Ovary (tissue), 7 donors: ENCODE measurements at regions not wholly inside any gene's neighbourhood (a gene's known extent, or its start where the extent isn't known, plus 50 kb on each side); places are given as distances from the start of the nearest gene placed in this dataset.

Source experiments
- DNase-seq, 5 donors: peaks; one replicate each; pipeline ENCODE4 v3.0.0-alpha.2; 2019 to 2020
- H3K27ac ChIP-seq, 2 donors: fragments of 200-600 bp; one replicate each; pipeline versions ENCODE4 v1.5.1 to v1.8.0; 2019 to 2022
- H3K27me3 ChIP-seq: fragments of 200-600 bp; one replicate; pipeline ENCODE4 v1.8.0; 2022
- H3K36me3 ChIP-seq: fragments of 200-600 bp; sonication (generic); one replicate; pipeline ENCODE4 v1.5.1; 2019
- H3K4me1 ChIP-seq: one replicate; pipeline ENCODE4 v1.8.1; 2013; ENCODE audit warnings: mild to moderate bottlenecking, moderate library complexity; ENCODE audit not compliant: insufficient read depth
- H3K4me3 ChIP-seq: fragments of 200-600 bp; sonication (generic); one replicate; pipeline ENCODE4 v1.5.1; 2017
- H3K9me3 ChIP-seq, 2 donors: fragments of 200-600 bp in 1 of 2; sonication (generic) in 1 of 2; one replicate each; pipeline versions ENCODE4 v1.5.1 to v1.8.1; 2013 to 2019; ENCODE audit warnings: mild to moderate bottlenecking in 1 of 2, moderate library complexity in 1 of 2
- EP300 ChIP-seq: sonication (generic); formaldehyde crosslinking; IDR thresholded peaks from one replicate; pipeline ENCODE4 v1.6.1; 2017; ENCODE audit warnings: antibody characterized with exemption
- POLR2A ChIP-seq: fragments of 450-650 bp; IDR thresholded peaks from one replicate; pipeline ENCODE4 v1.6.1; 2017; ENCODE audit warnings: antibody characterized with exemption, mild to moderate bottlenecking, moderate library complexity
- WGBS, 3 donors: extraction: QIAGEN DNeasy Blood & Tissue Kit in 1 of 3; methylation state at CpG; one replicate each; pipeline versions ENCODE4 v1.1.5 to v1.1.7; 2013 to 2017; 5-methylcytosine and 5-hydroxymethylcytosine counted together
- intact Hi-C, 4 donors: fragments of 100-400 bp; cut with DNase I; formaldehyde crosslinking; loops; one replicate each; pipeline versions ENCODE4 v1.11.0 to v1.15.1; 2022 to 2023
- TF ChIP-seq, protein P1 (sequence below), 3 donors: fragments of 450-650 bp in 2 of 3; fragments of 200-600 bp in 1 of 3; IDR thresholded peaks; one replicate each; pipeline versions ENCODE4 v1.5.1 to v1.8.0; 2016 to 2022; ENCODE audit warnings: antibody characterized with exemption in 3 of 3, mild to moderate bottlenecking in 1 of 3
- donor health status: DM: no; HTN: no; CAD: no; lungs with moderate emphysema.
- donor health status: DM: no; HTN: no; CAD: no.
- donor health status: Bipolar disorder and iron deficiency.
- donor health status: DM: no; HTN: no; CAD: no.
- donor health status: DM: yes; HTN: yes; CAD: no.

DNA sequence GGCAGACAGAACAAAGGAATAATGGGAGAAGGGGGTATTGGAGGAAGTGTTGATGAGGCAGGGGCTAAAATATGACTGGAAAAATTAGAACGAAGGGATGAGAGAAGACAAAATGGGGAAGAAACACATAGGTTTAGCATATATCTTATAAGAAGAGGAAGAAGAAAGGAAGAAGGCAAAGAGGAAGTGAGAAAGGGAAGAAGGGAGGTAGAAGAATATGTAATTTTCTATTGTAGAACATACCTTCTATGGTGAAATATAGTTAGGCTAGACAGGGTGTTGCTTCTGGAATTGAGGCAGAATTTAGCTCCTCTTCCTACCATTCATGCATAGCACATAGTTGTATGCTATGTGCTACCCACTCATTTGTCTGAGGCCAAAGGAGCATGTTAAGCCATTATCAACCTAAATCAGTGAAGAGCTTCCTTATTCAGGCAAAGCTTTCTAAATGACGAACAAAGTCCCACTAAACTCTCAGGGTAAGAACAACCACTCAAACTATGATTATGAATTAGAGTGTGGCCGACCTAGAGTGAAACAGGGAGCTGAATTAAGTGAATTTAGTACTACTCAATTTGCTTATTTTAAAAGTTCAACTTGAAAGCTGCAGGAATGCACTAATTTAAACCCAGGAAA, 180.9 kb upstream of the GALNT5 start:
- Histone ChIP-seq H3K4me1 (no peaks in the 10 kb centered on the region), H3K9me3 (no peaks in the 10 kb centered on the region), H3K27ac (no peak overlapping the region), H3K4me3 (no peak overlapping the region), H3K27me3 (no peaks in the 10 kb centered on the region), H3K36me3 (no peaks in the 10 kb centered on the region)
- TF ChIP-seq EP300 (no peak), POLR2A (no peak)
- TF ChIP-seq, protein P1, sequence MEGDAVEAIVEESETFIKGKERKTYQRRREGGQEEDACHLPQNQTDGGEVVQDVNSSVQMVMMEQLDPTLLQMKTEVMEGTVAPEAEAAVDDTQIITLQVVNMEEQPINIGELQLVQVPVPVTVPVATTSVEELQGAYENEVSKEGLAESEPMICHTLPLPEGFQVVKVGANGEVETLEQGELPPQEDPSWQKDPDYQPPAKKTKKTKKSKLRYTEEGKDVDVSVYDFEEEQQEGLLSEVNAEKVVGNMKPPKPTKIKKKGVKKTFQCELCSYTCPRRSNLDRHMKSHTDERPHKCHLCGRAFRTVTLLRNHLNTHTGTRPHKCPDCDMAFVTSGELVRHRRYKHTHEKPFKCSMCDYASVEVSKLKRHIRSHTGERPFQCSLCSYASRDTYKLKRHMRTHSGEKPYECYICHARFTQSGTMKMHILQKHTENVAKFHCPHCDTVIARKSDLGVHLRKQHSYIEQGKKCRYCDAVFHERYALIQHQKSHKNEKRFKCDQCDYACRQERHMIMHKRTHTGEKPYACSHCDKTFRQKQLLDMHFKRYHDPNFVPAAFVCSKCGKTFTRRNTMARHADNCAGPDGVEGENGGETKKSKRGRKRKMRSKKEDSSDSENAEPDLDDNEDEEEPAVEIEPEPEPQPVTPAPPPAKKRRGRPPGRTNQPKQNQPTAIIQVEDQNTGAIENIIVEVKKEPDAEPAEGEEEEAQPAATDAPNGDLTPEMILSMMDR (IDR thresholded peaks at IDR 0.05) = no peak
- WGBS, 3 donors = 82 to 87% (median 85%) methylated on average over 3 of the region's 3 CpGs
- no peak for DNase-seq
- intact Hi-C loops = loop anchor here in 1 of 4 donors (2.0 kb wide), 1 partner anchor 26 kb away; no protein-coding TSS in a partner anchor

DNA sequence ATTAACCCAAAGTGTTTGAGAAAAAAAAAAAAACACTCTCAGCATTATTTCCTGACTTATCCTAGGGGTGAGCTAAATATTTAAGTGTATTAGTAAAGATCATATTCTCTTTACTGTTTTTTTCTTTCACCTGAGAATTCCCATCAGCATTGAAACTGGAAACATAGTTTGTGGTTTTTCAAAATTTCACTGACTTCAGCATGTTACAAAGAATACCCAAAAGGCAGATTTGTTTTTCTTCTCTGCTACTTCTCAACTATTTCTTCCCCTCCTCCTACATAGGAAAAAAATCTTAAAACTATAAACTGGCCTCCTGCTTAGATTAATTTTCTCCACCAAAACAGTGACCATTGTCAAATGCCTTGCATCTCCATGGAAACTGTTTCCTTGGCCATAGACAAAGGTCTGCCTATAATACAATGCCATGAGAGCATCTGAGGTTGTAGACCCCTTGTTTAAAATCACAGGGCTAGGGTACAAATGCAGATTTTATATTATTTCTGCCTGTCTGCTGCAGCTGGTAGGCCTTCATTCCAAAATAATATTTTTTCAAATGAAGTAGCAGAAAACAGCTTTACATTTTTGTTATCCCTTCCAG, 179.7 kb upstream of the GALNT5 start:
- Histone ChIP-seq H3K4me3 (no peak overlapping the region), H3K9me3 (no peaks in the 10 kb centered on the region), H3K36me3 (no peaks in the 10 kb centered on the region), H3K27me3 (no peaks in the 10 kb centered on the region), H3K4me1 (no peaks in the 10 kb centered on the region), H3K27ac (no peak overlapping the region)
- TF ChIP-seq EP300 = no peak
- TF ChIP-seq, protein P1 (IDR thresholded peaks at IDR 0.05) = no peak
- no peak for TF ChIP-seq POLR2A
- no peak for DNase-seq
- intact Hi-C loops = loop anchor here in 1 of 4 donors (2.0 kb wide), 1 partner anchor 25 kb away; no protein-coding TSS in a partner anchor

DNA sequence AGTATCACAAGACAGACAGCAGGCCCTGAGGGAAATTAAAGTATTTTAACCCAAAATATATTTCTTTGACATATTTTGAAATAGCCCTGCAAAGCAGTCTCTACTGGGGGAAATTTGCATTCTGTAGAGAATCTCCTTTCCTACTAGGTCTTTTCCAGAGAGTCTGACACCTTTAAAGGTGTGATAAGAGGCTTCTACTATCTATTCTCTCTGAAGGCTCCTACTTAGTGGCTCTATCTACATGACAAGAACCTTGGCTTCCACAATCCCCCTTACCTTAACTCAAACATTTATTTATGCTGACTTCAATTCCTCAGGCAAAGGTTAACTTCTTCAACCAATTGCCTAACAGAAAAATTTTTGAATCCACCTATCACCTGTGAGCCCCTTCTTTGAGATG, 174.6 kb upstream of the GALNT5 start:
- H3K4me3 ChIP-seq = no peak overlapping the region
- H3K27me3 ChIP-seq = no peaks in the 10 kb centered on the region
- intact Hi-C loops = no loop called here
- TF ChIP-seq, protein P1 (IDR thresholded peaks at IDR 0.05) = no peak
- no peak for TF ChIP-seq EP300
- TF ChIP-seq POLR2A = no peak
- H3K4me1 ChIP-seq = no peaks in the 10 kb centered on the region
- H3K9me3 ChIP-seq = no peaks in the 10 kb centered on the region
- no peak overlapping the region for H3K27ac ChIP-seq
- no peaks in the 10 kb centered on the region for H3K36me3 ChIP-seq
- DNase-seq = no peak

DNA sequence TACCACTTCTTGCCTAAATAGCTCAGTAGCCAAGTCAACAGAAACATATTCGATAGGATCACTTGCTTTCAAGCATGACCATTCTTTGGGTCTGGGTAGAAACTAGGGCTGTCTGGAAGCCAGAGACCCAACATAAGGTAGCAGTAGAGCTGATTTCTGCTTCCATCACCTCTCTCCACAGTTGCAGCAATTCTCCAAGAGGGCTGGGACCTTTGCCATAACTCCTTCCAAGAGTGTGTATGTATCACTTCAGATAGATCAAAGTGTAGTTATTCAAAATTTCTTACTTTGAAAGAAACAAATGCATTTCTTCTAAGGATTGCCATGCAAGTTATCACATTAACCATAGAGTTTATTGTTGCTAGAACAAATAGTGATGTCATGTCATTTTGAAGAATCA, 172.0 kb upstream of the GALNT5 start:
- no peak for DNase-seq
- Histone ChIP-seq H3K27ac (no peak overlapping the region), H3K27me3 (no peaks in the 10 kb centered on the region), H3K4me1 (no peaks in the 10 kb centered on the region), H3K9me3 (no peaks in the 10 kb centered on the region), H3K36me3 (no peaks in the 10 kb centered on the region), H3K4me3 (no peak overlapping the region)
- WGBS, 3 donors = 67 to 80% (median 79%) methylated on average over 1 of the region's 1 CpG
- TF ChIP-seq, protein P1 (IDR thresholded peaks at IDR 0.05) = no peak
- TF ChIP-seq EP300 = no peak
- no peak for TF ChIP-seq POLR2A
- intact Hi-C loops = no loop called here
